RWPE2 (cell line): ENCODE measurements at regions not wholly inside any gene's neighbourhood (a gene's known extent, or its start where the extent isn't known, plus 50 kb on each side); places are given as distances from the start of the nearest gene placed in this dataset.

ENCODE experiments used
- ATAC-seq: fragments of 200-7000 bp; cut with Tn5 transposase; 3 replicates; pipeline ENCODE4 v1.9.1; 2021; ENCODE audit warnings: low read depth
- DNase-seq: peaks from one replicate; pipeline ENCODE4 v3.0.0-alpha.2; 2020; ENCODE audit warnings: low spot score
- H3K27ac ChIP-seq: fragments of 450-650 bp; 2 replicates; pipeline ENCODE4 v1.5.1; 2017; ENCODE audit warnings: mild to moderate bottlenecking; ENCODE audit not compliant: poor library complexity, severe bottlenecking
- H3K27me3 ChIP-seq: fragments of 250-450 bp; sonication (Bioruptor Pico); 2 replicates; pipeline ENCODE4 v1.5.1; 2021; ENCODE audit warnings: mild to moderate bottlenecking, moderate library complexity; ENCODE audit not compliant: insufficient read depth, poor library complexity, severe bottlenecking
- H3K36me3 ChIP-seq: fragments of 250-450 bp; sonication (Bioruptor Pico); 2 replicates; pipeline ENCODE4 v1.5.1; 2020; ENCODE audit warnings: low read depth, mild to moderate bottlenecking, moderate library complexity
- H3K4me1 ChIP-seq: fragments of 250-450 bp; sonication (Bioruptor Pico); 2 replicates; pipeline ENCODE4 v1.5.1; 2021; ENCODE audit warnings: mild to moderate bottlenecking, moderate library complexity; ENCODE audit not compliant: insufficient read depth, poor library complexity, severe bottlenecking
- H3K4me3 ChIP-seq: fragments of 250-450 bp; sonication (Bioruptor Pico); 2 replicates; pipeline ENCODE4 v1.5.1; 2021; ENCODE audit warnings: mild to moderate bottlenecking, moderate library complexity; ENCODE audit not compliant: severe bottlenecking
- H3K9me3 ChIP-seq: fragments of 250-450 bp; sonication (Bioruptor Pico); 2 replicates; pipeline ENCODE4 v1.5.1; 2021; ENCODE audit warnings: mild to moderate bottlenecking, moderate library complexity; ENCODE audit not compliant: severe bottlenecking
- CTCF ChIP-seq: fragments of 450-650 bp; IDR thresholded peaks from one replicate; pipeline ENCODE4 v1.5.1; 2017; ENCODE audit warnings: mild to moderate bottlenecking, moderate library complexity; ENCODE audit not compliant: poor library complexity, severe bottlenecking

- Histone ChIP-seq H3K27ac (no peak overlapping the region), H3K27me3 (no peaks in the 10 kb centered on the region), H3K9me3 (no peaks in the 10 kb centered on the region), H3K4me3 (no peak overlapping the region), H3K4me1 (no peaks in the 10 kb centered on the region), H3K36me3 (no peaks in the 10 kb centered on the region)
- DNase-seq (no peak), ATAC-seq (no peak)
- no peak for TF ChIP-seq CTCF
Measured at GRCh38 chr11:44515048-44515447, 50.4 kb upstream of the CD82 start.
